WERI-Rb-1 (cell line): ENCODE measurements at regions not wholly inside any gene's neighbourhood (a gene's known extent, or its start where the extent isn't known, plus 50 kb on each side); places are given as distances from the start of the nearest gene placed in this dataset.

ENCODE experiments used
- DNase-seq: peaks from one replicate; pipeline ENCODE4 v3.0.0-alpha.2; 2020
- H3K27ac ChIP-seq: fragments of 250-450 bp; sonication (Bioruptor Pico); 2 replicates; pipeline ENCODE4 v1.5.1; 2020; ENCODE audit warnings: mild to moderate bottlenecking, moderate library complexity
- H3K27me3 ChIP-seq: fragments of 250-450 bp; sonication (Bioruptor Pico); 2 replicates; pipeline ENCODE4 v1.5.1; 2021; ENCODE audit warnings: mild to moderate bottlenecking, low read depth, moderate library complexity; ENCODE audit not compliant: insufficient read depth, severe bottlenecking
- H3K36me3 ChIP-seq: fragments of 250-450 bp; sonication (Bioruptor Pico); 2 replicates; pipeline ENCODE4 v1.5.1; 2020; ENCODE audit warnings: mild to moderate bottlenecking, moderate library complexity
- H3K4me3 ChIP-seq: 2 replicates; pipeline ENCODE4 v1.5.1; 2011; ENCODE audit warnings: low read depth, mild to moderate bottlenecking, control low read depth, low read length
- H3K9me3 ChIP-seq: fragments of 250-450 bp; sonication (Bioruptor Pico); 2 replicates; pipeline ENCODE4 v1.5.1; 2021; ENCODE audit warnings: mild to moderate bottlenecking, moderate library complexity; ENCODE audit not compliant: severe bottlenecking
- CTCF ChIP-seq: IDR thresholded peaks from 2 replicates; pipeline ENCODE4 v1.5.1; 2011; ENCODE audit warnings: low read depth, mild to moderate bottlenecking, control low read depth, inconsistent platforms, low read length

GRCh38 chr15:96582473-96582872 is 252.0 kb downstream of the NR2F2 start:
- H3K9me3 ChIP-seq, result no peaks in the 10 kb centered on the region

GRCh38 chr15:96583671-96584070 is 253.2 kb downstream of the NR2F2 start:
- TF ChIP-seq CTCF, result no peak
- Histone ChIP-seq H3K4me3 (no peak overlapping the region), H3K27me3 (peaks cover 86% of the 10 kb centered on the region), H3K36me3 (no peaks in the 10 kb centered on the region), H3K27ac (no peak overlapping the region), H3K9me3 (no peaks in the 10 kb centered on the region)
- no peak for DNase-seq

More at GRCh38 chr15:96582473-96582872, 252.0 kb downstream of the NR2F2 start:
- TF ChIP-seq CTCF, result no peak
- no peak for DNase-seq
- H3K27ac ChIP-seq, result no peak overlapping the region
- no peaks in the 10 kb centered on the region for H3K36me3 ChIP-seq
- H3K4me3 ChIP-seq, result no peak overlapping the region
- H3K27me3 ChIP-seq, result peaks cover 83% of the 10 kb centered on the region

- no peak for DNase-seq
- Histone ChIP-seq H3K27me3 (peaks cover 80% of the 10 kb centered on the region), H3K27ac (no peak overlapping the region)
These were observed 255.2 kb downstream of the NR2F2 start for GRCh38 chr15:96585484-96586386.

GRCh38 chr15:96586901-96587300 is 256.4 kb downstream of the NR2F2 start:
- no peaks in the 10 kb centered on the region for H3K36me3 ChIP-seq
- no peaks in the 10 kb centered on the region for H3K9me3 ChIP-seq
- H3K4me3 ChIP-seq, result no peak overlapping the region
- DNase-seq, result no peak
- TF ChIP-seq CTCF, result no peak
- H3K27ac ChIP-seq, result no peak overlapping the region
- peaks cover 82% of the 10 kb centered on the region for H3K27me3 ChIP-seq

More at GRCh38 chr15:96585484-96586386, 255.2 kb downstream of the NR2F2 start:
- Histone ChIP-seq H3K9me3 (no peaks in the 10 kb centered on the region), H3K4me3 (no peak overlapping the region), H3K36me3 (no peaks in the 10 kb centered on the region)
- TF ChIP-seq CTCF, result no peak

- Histone ChIP-seq H3K36me3 (no peaks in the 10 kb centered on the region), H3K4me3 (no peak overlapping the region), H3K9me3 (no peaks in the 10 kb centered on the region), H3K27me3 (peaks cover 81% of the 10 kb centered on the region), H3K27ac (no peak overlapping the region)
- no peak for DNase-seq
- no peak for TF ChIP-seq CTCF
These were observed 259.4 kb downstream of the NR2F2 start for GRCh38 chr15:96589864-96590263.
